ENCODE measurements at regions not wholly inside any gene's neighbourhood (a gene's known extent, or its start where the extent isn't known, plus 50 kb on each side); places are given as distances from the start of the nearest gene placed in this dataset.

- no peak for DNase-seq (ENCODE audit: low read depth, low spot score)
- no peaks in the 10 kb centered on the region for H3K4me1 ChIP-seq (ENCODE audit: insufficient read depth, insufficient read length)
- no peaks in the 10 kb centered on the region for H3K9me3 ChIP-seq (ENCODE audit: insufficient read depth, low read length)
Observed at GRCh38 chr4:110962616-110963015, 339.7 kb upstream of the PITX2 start.

GRCh38 chr4:110963662-110964280, 340.9 kb upstream of the PITX2 start:
- H3K9ac ChIP-seq (ENCODE audit: insufficient read length, low read depth): no peak overlapping the region
- no peak for DNase-seq (ENCODE audit: low read depth, low spot score)
- no peak overlapping the region for H3K4me3 ChIP-seq (ENCODE audit: insufficient read length, low read depth)
- H3K36me3 ChIP-seq (ENCODE audit: insufficient read depth, insufficient read length, low read length): no peaks in the 10 kb centered on the region
- no peaks in the 10 kb centered on the region for H3K9me3 ChIP-seq (ENCODE audit: insufficient read depth, low read length)
- no peaks in the 10 kb centered on the region for H3K27me3 ChIP-seq (ENCODE audit: insufficient read depth, insufficient read length)
- no peak for TF ChIP-seq SUZ12 (IDR thresholded peaks at IDR 0.05; ENCODE audit: extremely low read depth, insufficient read depth, insufficient read length)
- no peak for TF ChIP-seq YY1 (IDR thresholded peaks at IDR 0.05; ENCODE audit: insufficient read depth, insufficient read length)
- TF ChIP-seq ZNF274 (IDR thresholded peaks at IDR 0.05; ENCODE audit: low read depth, low read length): no peak
- H3K4me1 ChIP-seq (ENCODE audit: insufficient read depth, insufficient read length): no peaks in the 10 kb centered on the region

More at GRCh38 chr4:110962616-110963015, 339.7 kb upstream of the PITX2 start:
- Histone ChIP-seq H3K9ac (ENCODE audit: insufficient read length, low read depth) (no peak overlapping the region), H3K4me3 (ENCODE audit: insufficient read length, low read depth) (no peak overlapping the region), H3K36me3 (ENCODE audit: insufficient read depth, insufficient read length, low read length) (no peaks in the 10 kb centered on the region), H3K27me3 (ENCODE audit: insufficient read depth, insufficient read length) (no peaks in the 10 kb centered on the region)
- TF ChIP-seq YY1 (IDR thresholded peaks at IDR 0.05; ENCODE audit: insufficient read depth, insufficient read length) (no peak), ZNF274 (IDR thresholded peaks at IDR 0.05; ENCODE audit: low read depth, low read length) (no peak), SUZ12 (IDR thresholded peaks at IDR 0.05; ENCODE audit: extremely low read depth, insufficient read depth, insufficient read length) (no peak)

- no peaks in the 10 kb centered on the region for H3K36me3 ChIP-seq (ENCODE audit: insufficient read depth, insufficient read length, low read length)
- H3K4me3 ChIP-seq (ENCODE audit: insufficient read length, low read depth): no peak overlapping the region
- TF ChIP-seq SUZ12 (IDR thresholded peaks at IDR 0.05; ENCODE audit: extremely low read depth, insufficient read depth, insufficient read length): no peak
- no peak for TF ChIP-seq YY1 (IDR thresholded peaks at IDR 0.05; ENCODE audit: insufficient read depth, insufficient read length)
- no peak for TF ChIP-seq ZNF274 (IDR thresholded peaks at IDR 0.05; ENCODE audit: low read depth, low read length)
- no peaks in the 10 kb centered on the region for H3K27me3 ChIP-seq (ENCODE audit: insufficient read depth, insufficient read length)
- H3K9me3 ChIP-seq (ENCODE audit: insufficient read depth, low read length): no peaks in the 10 kb centered on the region
- no peaks in the 10 kb centered on the region for H3K4me1 ChIP-seq (ENCODE audit: insufficient read depth, insufficient read length)
- no peak for DNase-seq (ENCODE audit: low read depth, low spot score)
- no peak overlapping the region for H3K9ac ChIP-seq (ENCODE audit: insufficient read length, low read depth)
Observed at GRCh38 chr4:110967936-110968335, 345.1 kb upstream of the PITX2 start.

GRCh38 chr4:110970642-110971041, 347.8 kb upstream of the PITX2 start:
- Histone ChIP-seq H3K9ac (ENCODE audit: insufficient read length, low read depth) (no peak overlapping the region), H3K36me3 (ENCODE audit: insufficient read depth, insufficient read length, low read length) (no peaks in the 10 kb centered on the region), H3K4me3 (ENCODE audit: insufficient read length, low read depth) (no peak overlapping the region), H3K9me3 (ENCODE audit: insufficient read depth, low read length) (no peaks in the 10 kb centered on the region), H3K4me1 (ENCODE audit: insufficient read depth, insufficient read length) (no peaks in the 10 kb centered on the region), H3K27me3 (ENCODE audit: insufficient read depth, insufficient read length) (no peaks in the 10 kb centered on the region)
- DNase-seq (ENCODE audit: low read depth, low spot score): peak; percentile 44
- no peak for TF ChIP-seq YY1 (IDR thresholded peaks at IDR 0.05; ENCODE audit: insufficient read depth, insufficient read length)
- no peak for TF ChIP-seq SUZ12 (IDR thresholded peaks at IDR 0.05; ENCODE audit: extremely low read depth, insufficient read depth, insufficient read length)
- TF ChIP-seq ZNF274 (IDR thresholded peaks at IDR 0.05; ENCODE audit: low read depth, low read length): no peak

DNA sequence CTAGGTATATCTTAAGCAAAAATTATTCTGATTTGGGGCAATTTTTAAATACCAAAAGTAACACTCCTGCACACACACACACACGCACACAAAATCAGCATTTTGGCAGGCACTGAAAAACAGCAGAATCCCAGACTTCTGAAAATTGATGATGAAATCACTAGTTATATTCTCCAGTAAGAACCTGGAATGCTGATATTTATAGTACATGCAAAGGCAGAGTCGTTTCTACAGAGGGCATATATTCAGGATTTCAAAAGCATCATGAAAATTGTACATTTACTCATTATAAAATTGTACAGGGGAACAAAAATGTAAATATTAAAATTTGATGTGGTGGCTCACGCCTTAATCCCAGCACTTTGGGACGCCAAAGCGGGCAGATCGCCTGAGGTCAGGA, 352.5 kb upstream of the PITX2 start:
- H3K4me1 ChIP-seq (ENCODE audit: insufficient read depth, insufficient read length): no peaks in the 10 kb centered on the region
- no peaks in the 10 kb centered on the region for H3K9me3 ChIP-seq (ENCODE audit: insufficient read depth, low read length)
- no peak overlapping the region for H3K9ac ChIP-seq (ENCODE audit: insufficient read length, low read depth)
- TF ChIP-seq YY1 (IDR thresholded peaks at IDR 0.05; ENCODE audit: insufficient read depth, insufficient read length) (no peak), ZNF274 (IDR thresholded peaks at IDR 0.05; ENCODE audit: low read depth, low read length) (no peak)
- H3K27me3 ChIP-seq (ENCODE audit: insufficient read depth, insufficient read length): no peaks in the 10 kb centered on the region
- H3K36me3 ChIP-seq (ENCODE audit: insufficient read depth, insufficient read length, low read length): no peaks in the 10 kb centered on the region
- H3K4me3 ChIP-seq (ENCODE audit: insufficient read length, low read depth): no peak overlapping the region
- DNase-seq (ENCODE audit: low read depth, low spot score): no peak

DNA sequence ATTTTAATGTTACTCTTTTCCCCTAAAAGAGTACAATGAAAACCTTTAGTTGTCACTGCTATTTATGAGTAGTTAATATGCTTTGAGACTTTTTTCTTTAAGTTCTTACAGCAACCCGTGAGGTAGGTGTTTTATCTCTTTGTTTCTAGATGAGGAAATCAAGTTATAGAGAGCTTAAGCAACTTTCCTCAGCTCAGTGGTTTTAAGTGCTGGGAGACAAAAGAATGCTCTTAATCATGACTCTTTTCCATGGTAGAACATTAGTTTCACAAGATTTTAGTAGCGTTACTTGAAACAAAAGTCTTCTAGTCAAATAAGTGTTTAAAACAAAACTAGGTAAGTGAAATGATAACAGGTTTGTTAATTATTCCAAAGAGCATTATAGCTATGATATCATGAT, 354.7 kb upstream of the PITX2 start:
- DNase-seq (ENCODE audit: low read depth, low spot score): no peak
- Histone ChIP-seq H3K4me3 (ENCODE audit: insufficient read length, low read depth) (no peak overlapping the region), H3K4me1 (ENCODE audit: insufficient read depth, insufficient read length) (no peaks in the 10 kb centered on the region), H3K36me3 (ENCODE audit: insufficient read depth, insufficient read length, low read length) (no peaks in the 10 kb centered on the region), H3K9ac (ENCODE audit: insufficient read length, low read depth) (no peak overlapping the region), H3K9me3 (ENCODE audit: insufficient read depth, low read length) (no peaks in the 10 kb centered on the region), H3K27me3 (ENCODE audit: insufficient read depth, insufficient read length) (no peaks in the 10 kb centered on the region)
- TF ChIP-seq SUZ12 (IDR thresholded peaks at IDR 0.05; ENCODE audit: extremely low read depth, insufficient read depth, insufficient read length) (no peak), ZNF274 (IDR thresholded peaks at IDR 0.05; ENCODE audit: low read depth, low read length) (no peak), YY1 (IDR thresholded peaks at IDR 0.05; ENCODE audit: insufficient read depth, insufficient read length) (no peak)

DNA sequence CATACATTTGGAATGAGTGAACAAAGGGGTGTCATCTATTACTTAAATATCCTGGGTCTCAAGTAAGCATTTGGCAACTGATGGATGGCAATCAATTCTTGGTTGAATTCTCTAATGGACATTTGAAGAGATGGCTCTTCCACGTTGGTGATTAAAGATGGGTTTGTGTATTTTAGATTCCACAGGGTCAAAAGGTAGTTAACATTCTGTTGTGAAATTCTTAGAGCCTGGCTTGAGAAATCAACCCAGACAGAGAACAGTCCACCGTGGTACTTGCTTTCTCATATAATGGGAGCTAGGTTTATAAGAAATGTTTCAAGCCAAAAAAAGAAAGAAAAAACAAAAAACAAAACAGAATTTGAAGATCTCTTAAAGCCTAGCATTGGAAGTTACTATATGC, 355.9 kb upstream of the PITX2 start:
- H3K4me1 ChIP-seq (ENCODE audit: insufficient read depth, insufficient read length): no peaks in the 10 kb centered on the region
- no peaks in the 10 kb centered on the region for H3K27me3 ChIP-seq (ENCODE audit: insufficient read depth, insufficient read length)
- TF ChIP-seq YY1 (IDR thresholded peaks at IDR 0.05; ENCODE audit: insufficient read depth, insufficient read length): no peak
- no peak for TF ChIP-seq ZNF274 (IDR thresholded peaks at IDR 0.05; ENCODE audit: low read depth, low read length)
- no peak for TF ChIP-seq SUZ12 (IDR thresholded peaks at IDR 0.05; ENCODE audit: extremely low read depth, insufficient read depth, insufficient read length)
- H3K36me3 ChIP-seq (ENCODE audit: insufficient read depth, insufficient read length, low read length): no peaks in the 10 kb centered on the region
- H3K9me3 ChIP-seq (ENCODE audit: insufficient read depth, low read length): no peaks in the 10 kb centered on the region
- H3K9ac ChIP-seq (ENCODE audit: insufficient read length, low read depth): no peak overlapping the region
- DNase-seq (ENCODE audit: low read depth, low spot score): no peak
- no peak overlapping the region for H3K4me3 ChIP-seq (ENCODE audit: insufficient read length, low read depth)

Measured in NT2/D1 (cell line).